Epithelial cell of proximal tubule (primary cell): ENCODE measurements at regions not wholly inside any gene's neighbourhood (a gene's known extent, or its start where the extent isn't known, plus 50 kb on each side); places are given as distances from the start of the nearest gene placed in this dataset.
"Not testable (repeated sequence)": the region's sequence is repeated elsewhere in the genome, so short reads cannot be mapped to it uniquely, and the experiment has no call there.

ENCODE experiments used
- DNase-seq: peaks from one replicate; pipeline ENCODE4 v3.0.0-alpha.2; 2011; ENCODE audit warnings: low read depth
- H3K4me3 ChIP-seq: 2 replicates; pipeline ENCODE4 v1.5.1; 2011; ENCODE audit warnings: low read depth, mild to moderate bottlenecking, low read length
- TF ChIP-seq, protein P1 (sequence below): conservative IDR thresholded peaks from 2 replicates; pipeline ENCODE4 v1.5.1; 2012; ENCODE audit warnings: low read depth, mild to moderate bottlenecking, low read length

- no peak overlapping the region for H3K4me3 ChIP-seq
- TF ChIP-seq, protein P1, sequence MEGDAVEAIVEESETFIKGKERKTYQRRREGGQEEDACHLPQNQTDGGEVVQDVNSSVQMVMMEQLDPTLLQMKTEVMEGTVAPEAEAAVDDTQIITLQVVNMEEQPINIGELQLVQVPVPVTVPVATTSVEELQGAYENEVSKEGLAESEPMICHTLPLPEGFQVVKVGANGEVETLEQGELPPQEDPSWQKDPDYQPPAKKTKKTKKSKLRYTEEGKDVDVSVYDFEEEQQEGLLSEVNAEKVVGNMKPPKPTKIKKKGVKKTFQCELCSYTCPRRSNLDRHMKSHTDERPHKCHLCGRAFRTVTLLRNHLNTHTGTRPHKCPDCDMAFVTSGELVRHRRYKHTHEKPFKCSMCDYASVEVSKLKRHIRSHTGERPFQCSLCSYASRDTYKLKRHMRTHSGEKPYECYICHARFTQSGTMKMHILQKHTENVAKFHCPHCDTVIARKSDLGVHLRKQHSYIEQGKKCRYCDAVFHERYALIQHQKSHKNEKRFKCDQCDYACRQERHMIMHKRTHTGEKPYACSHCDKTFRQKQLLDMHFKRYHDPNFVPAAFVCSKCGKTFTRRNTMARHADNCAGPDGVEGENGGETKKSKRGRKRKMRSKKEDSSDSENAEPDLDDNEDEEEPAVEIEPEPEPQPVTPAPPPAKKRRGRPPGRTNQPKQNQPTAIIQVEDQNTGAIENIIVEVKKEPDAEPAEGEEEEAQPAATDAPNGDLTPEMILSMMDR: no peak
- DNase-seq: peak; percentile 49
These were observed 104.6 kb upstream of the PRKG2 start for GRCh38 chr4:81319657-81320056.

DNA sequence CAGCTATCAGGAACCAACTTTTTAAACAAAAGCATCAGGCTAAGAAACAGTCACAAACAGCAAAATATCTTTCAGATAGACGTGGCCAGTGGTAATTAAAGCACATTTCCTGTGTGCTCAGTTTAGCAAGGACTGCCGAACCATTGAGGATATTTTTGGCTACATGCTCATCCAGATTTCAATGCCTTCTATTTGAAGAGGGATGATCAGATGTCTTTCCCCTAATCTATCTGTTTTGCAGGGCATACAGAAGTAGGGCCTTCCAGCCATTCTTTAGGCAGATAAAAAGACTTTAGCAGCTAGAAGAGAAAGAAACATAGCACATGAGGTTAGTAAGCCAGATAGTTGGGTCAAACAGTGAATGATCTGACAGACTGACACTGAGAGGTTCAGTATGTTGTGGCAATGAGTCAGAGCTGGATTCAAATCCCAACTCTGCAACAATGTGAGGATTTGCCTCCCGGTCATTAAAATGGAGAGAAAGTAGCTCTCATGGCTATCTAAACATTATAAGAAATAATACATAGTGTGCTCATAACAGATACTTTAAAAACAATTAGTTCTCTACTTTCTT lies 100.0 kb upstream of the PRKG2 start:
- DNase-seq: peak; percentile 49
- TF ChIP-seq, protein P1: no peak

DNA sequence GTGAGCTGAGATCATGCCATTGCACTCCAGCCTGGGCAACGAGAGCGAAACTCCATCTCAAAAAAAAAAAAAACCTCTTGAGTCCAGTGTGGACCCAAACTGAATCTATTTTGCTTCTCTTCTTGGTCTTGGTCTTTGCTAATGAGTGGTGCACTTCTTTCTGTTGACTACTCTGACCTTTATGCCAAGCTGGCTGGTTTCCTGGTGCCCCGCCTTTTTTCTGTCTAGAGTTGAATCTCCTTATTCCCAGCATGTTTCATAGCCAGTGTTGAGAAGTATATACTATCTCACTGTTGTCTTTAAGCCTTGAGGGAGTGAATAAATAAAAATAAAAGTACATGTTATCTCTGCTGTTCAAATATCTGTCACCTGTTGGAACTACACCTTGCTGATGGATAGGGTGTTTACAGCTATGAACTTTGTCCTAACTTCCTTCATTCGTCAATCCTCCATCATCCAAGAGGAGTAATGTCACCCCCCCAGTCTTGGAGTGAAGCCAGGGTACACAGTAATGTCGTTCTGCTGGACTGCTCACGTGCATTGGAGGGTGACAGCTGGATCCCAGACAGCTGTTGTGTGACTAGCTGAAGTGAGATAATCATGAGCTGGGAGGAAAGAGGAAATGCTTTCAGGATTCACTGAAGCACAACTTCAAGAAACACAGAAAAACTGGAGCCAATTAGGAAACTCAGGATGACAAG lies 99.3 kb upstream of the PRKG2 start:
- TF ChIP-seq, protein P1: no peak
- no peak overlapping the region for H3K4me3 ChIP-seq
- peak; percentile 96 for DNase-seq

More for the DNA sequence above, 100.0 kb upstream of the PRKG2 start:
- no peak overlapping the region for H3K4me3 ChIP-seq

GRCh38 chr4:81307991-81308390 lies 93.0 kb upstream of the PRKG2 start:
- DNase-seq: no peak
- TF ChIP-seq, protein P1: no peak
- H3K4me3 ChIP-seq: no peak overlapping the region

DNA sequence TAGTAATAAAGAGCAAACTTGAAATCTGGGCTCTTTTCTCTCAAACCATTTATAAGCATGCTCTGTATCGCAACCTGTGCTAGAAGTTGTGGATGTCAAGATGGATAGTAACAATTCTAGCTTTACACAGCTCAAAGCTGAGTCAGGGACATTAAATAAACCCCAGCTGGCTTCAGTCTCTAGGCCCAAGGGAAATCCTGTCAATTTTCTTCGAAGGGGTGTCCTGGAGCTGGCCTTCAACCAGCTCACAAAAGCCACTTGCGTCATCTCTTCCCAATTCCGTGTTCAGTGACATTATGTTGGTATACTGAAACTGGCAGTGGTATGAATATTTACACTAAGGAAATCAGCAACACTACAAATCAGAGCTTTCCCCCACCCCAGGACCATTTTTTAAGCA lies 89.8 kb upstream of the PRKG2 start:
- TF ChIP-seq, protein P1: no peak
- no peak overlapping the region for H3K4me3 ChIP-seq
- DNase-seq: no peak

GRCh38 chr4:81300352-81300751 lies 85.3 kb upstream of the PRKG2 start:
- not testable (repeated sequence) for DNase-seq, H3K4me3 ChIP-seq

DNA sequence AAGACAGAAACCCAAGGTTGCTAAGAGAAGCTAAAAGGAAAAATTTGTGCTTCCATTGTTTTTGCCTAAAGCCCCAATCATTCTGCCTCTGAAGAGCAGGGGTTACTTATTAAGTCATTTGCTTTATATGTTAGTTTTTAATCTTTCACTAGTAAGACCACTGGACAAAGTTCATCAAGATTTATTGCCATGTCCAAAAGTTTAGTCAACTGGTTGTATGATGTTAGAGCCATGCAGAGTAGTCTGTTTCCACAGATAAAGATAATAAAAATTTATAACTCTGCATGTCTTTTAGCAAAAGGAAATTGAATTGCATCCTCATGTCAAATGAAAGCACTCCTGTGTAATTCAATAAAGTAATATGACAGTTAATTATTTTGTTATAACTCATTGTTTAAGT lies 75.8 kb upstream of the PRKG2 start:
- no peak overlapping the region for H3K4me3 ChIP-seq
- DNase-seq: no peak
- TF ChIP-seq, protein P1: no peak
